ENCODE measurements at regions not wholly inside any gene's neighbourhood (a gene's known extent, or its start where the extent isn't known, plus 50 kb on each side); places are given as distances from the start of the nearest gene placed in this dataset.

GRCh38 chrX:99901091-99901490 is 509.0 kb downstream of the PCDH19 start:
- TF ChIP-seq CTCF (IDR thresholded peaks at IDR 0.05) (no peak), POLR2A (IDR thresholded peaks at IDR 0.05) (no peak), POLR2AphosphoS5 (IDR thresholded peaks at IDR 0.05) (no peak)
